Nucleus accumbens (tissue), 56 donors: ENCODE measurements at regions not wholly inside any gene's neighbourhood (a gene's known extent, or its start where the extent isn't known, plus 50 kb on each side); places are given as distances from the start of the nearest gene placed in this dataset.
A peak's percentile ranks its signal among the peaks of the same experiment; 100 is the strongest.

Source experiments
- DNase-seq, 56 donors: peaks; one replicate each; lab custom pipeline; 2025; lab: John Stamatoyannopoulos, UW

- no peak for DNase-seq
Observed at GRCh38 chr12:25058012-25058411, 109.1 kb upstream of the BCAT1 start.

GRCh38 chr12:25056486-25057130, 107.7 kb upstream of the BCAT1 start:
- no peak for DNase-seq

- no peak for DNase-seq
Observed at GRCh38 chr12:25056011-25056410, 107.1 kb upstream of the BCAT1 start.

GRCh38 chr12:25054783-25055144, 105.9 kb upstream of the BCAT1 start:
- DNase-seq = no peak

- no peak for DNase-seq
Observed at GRCh38 chr12:25054076-25054782, 105.3 kb upstream of the BCAT1 start.

- no peak for DNase-seq
Observed at GRCh38 chr12:25052914-25053211, 104.0 kb upstream of the BCAT1 start.

GRCh38 chr12:25052196-25052913, 103.5 kb upstream of the BCAT1 start:
- peak in 8 of 56 donors; percentile 3 to 13 (median 6) for DNase-seq

- no peak for DNase-seq
Observed at GRCh38 chr12:25051656-25052195, 102.8 kb upstream of the BCAT1 start.

GRCh38 chr12:25051171-25051570, 102.3 kb upstream of the BCAT1 start:
- DNase-seq = no peak

- DNase-seq = no peak
Observed at GRCh38 chr12:25045869-25046268, 97.0 kb upstream of the BCAT1 start.

GRCh38 chr12:25041006-25041741, 92.3 kb upstream of the BCAT1 start:
- no peak for DNase-seq

GRCh38 chr12:25040593-25040992, 91.7 kb upstream of the BCAT1 start:
- no peak for DNase-seq

- DNase-seq = no peak
Observed at GRCh38 chr12:25034676-25035075, 85.8 kb upstream of the BCAT1 start.

GRCh38 chr12:25025951-25026490, 77.1 kb upstream of the BCAT1 start:
- DNase-seq = no peak

GRCh38 chr12:25025260-25025659, 76.4 kb upstream of the BCAT1 start:
- no peak for DNase-seq

- DNase-seq = no peak
Observed at GRCh38 chr12:25023808-25024207, 74.9 kb upstream of the BCAT1 start.

GRCh38 chr12:25020621-25021243, 71.8 kb upstream of the BCAT1 start:
- no peak for DNase-seq

- no peak for DNase-seq
Observed at GRCh38 chr12:25018146-25018545, 69.2 kb upstream of the BCAT1 start.

- DNase-seq = no peak
Observed at GRCh38 chr12:25017336-25017735, 68.4 kb upstream of the BCAT1 start.

GRCh38 chr12:25014961-25015360, 66.1 kb upstream of the BCAT1 start:
- no peak for DNase-seq
